ENCODE measurements at regions not wholly inside any gene's neighbourhood (a gene's known extent, or its start where the extent isn't known, plus 50 kb on each side); places are given as distances from the start of the nearest gene placed in this dataset.
"Not testable (repeated sequence)": the region's sequence is repeated elsewhere in the genome, so short reads cannot be mapped to it uniquely, and the experiment has no call there.

DNA sequence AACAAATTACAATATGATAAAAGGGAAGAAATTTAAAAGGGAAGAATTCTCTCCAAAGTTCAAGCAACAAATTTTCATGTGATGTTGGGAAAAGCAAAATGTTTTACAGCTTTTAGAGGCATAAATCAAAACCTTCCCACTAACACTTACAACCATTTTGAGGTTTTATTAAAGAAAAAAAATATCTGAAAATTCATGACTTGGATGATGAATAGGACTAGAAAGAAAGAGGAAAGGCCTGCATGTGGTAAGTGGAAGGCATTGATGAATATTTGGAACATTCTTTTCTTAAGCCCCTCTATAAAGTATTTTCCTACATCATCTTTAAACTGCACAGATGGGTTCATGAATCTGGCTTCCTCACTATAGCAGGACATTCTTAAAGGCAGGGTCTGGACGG lies 560.6 kb downstream of the TTLL7 start:
- ATAC-seq; H3K27ac ChIP-seq; H3K9me3 ChIP-seq; intact Hi-C loops (cut with DNase I; ENCODE audit: low total_unique reads); H3K4me3 ChIP-seq; H3K4me1 ChIP-seq; H3K36me3 ChIP-seq; H3K27me3 ChIP-seq; DNase-seq; in situ Hi-C loops (cut with MboI; ENCODE audit: low sequenced_read_pairs in 4 of 4): not testable (repeated sequence)

DNA sequence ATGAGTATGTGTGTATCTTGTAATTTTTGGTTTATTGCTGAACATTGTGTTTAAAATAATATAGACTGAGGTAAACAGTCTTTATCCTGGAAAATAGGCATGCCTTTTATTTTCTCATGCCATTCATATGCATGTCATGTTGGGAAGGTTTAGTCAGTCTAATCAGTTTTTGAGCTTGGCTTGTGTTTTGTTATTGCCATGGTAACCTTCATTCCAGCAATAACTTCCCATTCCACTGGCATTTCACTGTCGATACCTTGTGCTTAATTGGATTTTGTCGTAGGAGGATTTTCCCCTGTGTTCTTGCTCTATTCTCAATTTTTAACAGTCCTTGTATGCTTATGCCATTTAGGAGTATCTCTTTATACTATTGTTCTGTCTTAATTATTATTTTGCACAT lies 563.6 kb downstream of the TTLL7 start:
- H3K4me3 ChIP-seq; H3K36me3 ChIP-seq; H3K4me1 ChIP-seq; H3K9me3 ChIP-seq; H3K27ac ChIP-seq; in situ Hi-C loops (cut with MboI; ENCODE audit: low sequenced_read_pairs in 4 of 4); ATAC-seq; H3K27me3 ChIP-seq; DNase-seq; intact Hi-C loops (cut with DNase I; ENCODE audit: low total_unique reads): not testable (repeated sequence)

DNA sequence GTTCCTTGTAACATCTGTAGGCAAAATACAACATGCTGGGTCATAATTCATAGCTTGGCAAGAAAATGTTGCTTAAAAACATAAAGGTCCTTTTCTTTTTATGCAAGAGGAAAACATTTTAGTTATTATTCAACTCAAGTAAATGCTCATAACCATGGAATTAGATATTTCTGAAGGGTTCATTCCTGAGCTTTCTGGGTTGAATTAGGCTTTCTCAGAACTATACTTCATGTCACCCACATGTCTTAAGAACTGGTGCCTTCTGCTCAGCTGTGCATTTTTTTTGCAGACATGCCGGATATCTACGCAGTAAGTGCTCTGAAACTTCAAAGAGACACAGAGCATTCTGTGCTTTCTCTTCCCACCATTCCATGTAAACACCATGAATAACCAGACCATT lies 571.4 kb downstream of the TTLL7 start:
- H3K27me3 ChIP-seq; H3K4me3 ChIP-seq; DNase-seq; ATAC-seq; H3K36me3 ChIP-seq; in situ Hi-C loops (cut with MboI; ENCODE audit: low sequenced_read_pairs in 4 of 4); H3K4me1 ChIP-seq; H3K9me3 ChIP-seq; intact Hi-C loops (cut with DNase I; ENCODE audit: low total_unique reads); H3K27ac ChIP-seq: not testable (repeated sequence)

DNA sequence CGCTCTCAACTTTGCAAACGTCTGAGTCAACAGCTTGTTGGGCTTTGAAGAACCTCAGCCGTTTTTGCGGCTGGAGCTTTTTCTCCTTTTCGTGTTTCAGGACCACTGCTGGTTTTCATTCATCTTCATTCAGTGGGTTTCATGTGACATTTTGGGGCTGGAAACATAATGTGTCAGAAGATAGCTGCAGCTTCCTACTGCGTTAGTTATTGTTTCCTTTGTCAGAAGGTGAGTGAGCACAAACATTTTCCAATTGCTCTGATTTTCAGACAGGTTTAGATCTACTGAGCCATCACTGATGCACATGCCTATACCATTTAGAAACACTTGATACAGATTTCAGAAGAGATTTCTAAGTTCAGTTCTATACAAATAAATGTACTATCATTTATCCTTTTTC lies 575.5 kb downstream of the TTLL7 start:
- H3K4me3 ChIP-seq; intact Hi-C loops (cut with DNase I; ENCODE audit: low total_unique reads); DNase-seq; H3K4me1 ChIP-seq; H3K36me3 ChIP-seq; H3K27me3 ChIP-seq; H3K27ac ChIP-seq; ATAC-seq; H3K9me3 ChIP-seq; in situ Hi-C loops (cut with MboI; ENCODE audit: low sequenced_read_pairs in 4 of 4): not testable (repeated sequence)

DNA sequence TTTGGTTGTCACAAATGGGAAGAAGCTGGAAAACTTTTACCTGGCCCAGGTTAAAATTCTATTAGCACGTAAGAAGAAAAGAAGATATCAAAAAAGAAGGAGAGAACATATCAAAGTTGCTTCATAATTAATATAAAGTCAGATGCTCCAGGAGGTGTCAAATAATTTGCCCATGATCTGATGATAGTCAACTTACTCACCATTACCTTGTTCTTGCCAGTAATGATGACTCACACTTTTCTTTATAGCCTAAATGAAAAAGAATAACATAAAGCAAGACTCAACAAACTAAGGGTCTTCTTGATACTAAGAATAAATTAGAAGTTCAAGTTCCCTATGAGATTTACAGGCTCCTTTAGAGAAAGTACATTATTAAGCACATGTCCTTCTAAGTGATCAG lies 580.4 kb downstream of the TTLL7 start:
- Histone ChIP-seq H3K9me3 (no peaks in the 10 kb centered on the region), H3K36me3 (no peaks in the 10 kb centered on the region), H3K27ac (no peak overlapping the region), H3K4me3 (no peak overlapping the region), H3K27me3 (no peaks in the 10 kb centered on the region), H3K4me1 (no peaks in the 10 kb centered on the region)
- in situ Hi-C loops (cut with MboI; ENCODE audit: low sequenced_read_pairs in 4 of 4), result no loop called here
- DNase-seq, result no peak
- intact Hi-C loops (cut with DNase I; ENCODE audit: low total_unique reads), result no loop called here
- ATAC-seq, result no peak
- no peak for TF ChIP-seq POLR2A (IDR thresholded peaks at IDR 0.05)
- TF ChIP-seq, protein P1, sequence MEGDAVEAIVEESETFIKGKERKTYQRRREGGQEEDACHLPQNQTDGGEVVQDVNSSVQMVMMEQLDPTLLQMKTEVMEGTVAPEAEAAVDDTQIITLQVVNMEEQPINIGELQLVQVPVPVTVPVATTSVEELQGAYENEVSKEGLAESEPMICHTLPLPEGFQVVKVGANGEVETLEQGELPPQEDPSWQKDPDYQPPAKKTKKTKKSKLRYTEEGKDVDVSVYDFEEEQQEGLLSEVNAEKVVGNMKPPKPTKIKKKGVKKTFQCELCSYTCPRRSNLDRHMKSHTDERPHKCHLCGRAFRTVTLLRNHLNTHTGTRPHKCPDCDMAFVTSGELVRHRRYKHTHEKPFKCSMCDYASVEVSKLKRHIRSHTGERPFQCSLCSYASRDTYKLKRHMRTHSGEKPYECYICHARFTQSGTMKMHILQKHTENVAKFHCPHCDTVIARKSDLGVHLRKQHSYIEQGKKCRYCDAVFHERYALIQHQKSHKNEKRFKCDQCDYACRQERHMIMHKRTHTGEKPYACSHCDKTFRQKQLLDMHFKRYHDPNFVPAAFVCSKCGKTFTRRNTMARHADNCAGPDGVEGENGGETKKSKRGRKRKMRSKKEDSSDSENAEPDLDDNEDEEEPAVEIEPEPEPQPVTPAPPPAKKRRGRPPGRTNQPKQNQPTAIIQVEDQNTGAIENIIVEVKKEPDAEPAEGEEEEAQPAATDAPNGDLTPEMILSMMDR (IDR thresholded peaks at IDR 0.05 in 4 of 5, conservative IDR thresholded peaks at IDR 0.05 in 1 of 5), result no peak

DNA sequence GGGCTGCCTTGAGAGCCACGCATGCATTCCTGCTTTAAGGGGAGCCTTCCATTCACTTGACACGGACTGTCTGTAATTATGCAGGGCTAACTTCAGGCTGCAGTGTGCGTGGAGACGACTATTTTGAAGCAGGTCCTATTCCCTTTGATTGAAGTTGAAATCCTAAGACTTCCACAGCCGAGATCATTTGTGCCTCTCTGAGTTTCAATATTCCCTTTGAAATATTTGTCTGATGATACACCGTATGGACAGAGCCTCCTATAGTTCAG lies 585.2 kb downstream of the TTLL7 start:
- intact Hi-C loops (cut with DNase I; ENCODE audit: low total_unique reads); DNase-seq; ATAC-seq; H3K9me3 ChIP-seq; H3K4me3 ChIP-seq; H3K36me3 ChIP-seq; H3K4me1 ChIP-seq; H3K27ac ChIP-seq; H3K27me3 ChIP-seq; in situ Hi-C loops (cut with MboI; ENCODE audit: low sequenced_read_pairs in 4 of 4): not testable (repeated sequence)

DNA sequence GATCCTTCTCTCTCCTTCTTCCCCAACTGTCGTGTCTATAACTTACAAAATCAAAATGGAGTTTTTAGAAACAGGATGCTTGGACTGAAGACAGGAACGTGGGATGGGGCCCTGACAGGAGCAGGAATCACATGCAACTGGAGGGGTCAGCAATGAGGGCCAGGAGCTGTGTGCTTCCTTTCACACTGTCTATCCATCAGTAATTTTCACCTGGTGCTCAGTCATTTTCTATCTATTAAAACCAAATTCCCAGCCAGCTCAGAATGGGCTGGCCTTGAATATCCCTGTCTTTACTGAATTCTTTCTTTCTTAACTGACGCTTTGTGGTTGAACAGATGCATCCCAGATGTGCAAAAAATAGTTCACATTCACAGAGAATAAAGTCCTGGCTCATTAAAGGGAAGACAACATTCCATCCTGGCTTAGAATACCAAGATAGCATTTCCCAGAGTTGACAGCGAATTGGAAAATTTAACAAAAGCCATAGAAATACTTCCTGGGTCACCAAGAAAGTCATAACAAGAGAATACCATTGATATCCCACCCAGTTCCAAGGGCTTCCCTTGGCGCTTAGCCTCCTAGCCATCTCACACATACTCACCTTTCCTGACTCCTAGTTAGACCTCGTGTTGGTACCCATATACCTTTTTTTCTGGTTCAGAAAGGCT lies 588.1 kb downstream of the TTLL7 start:
- H3K27ac ChIP-seq; in situ Hi-C loops (cut with MboI; ENCODE audit: low sequenced_read_pairs in 4 of 4); H3K9me3 ChIP-seq; H3K27me3 ChIP-seq; H3K4me3 ChIP-seq; H3K4me1 ChIP-seq; H3K36me3 ChIP-seq; DNase-seq; intact Hi-C loops (cut with DNase I; ENCODE audit: low total_unique reads); ATAC-seq: not testable (repeated sequence)

DNA sequence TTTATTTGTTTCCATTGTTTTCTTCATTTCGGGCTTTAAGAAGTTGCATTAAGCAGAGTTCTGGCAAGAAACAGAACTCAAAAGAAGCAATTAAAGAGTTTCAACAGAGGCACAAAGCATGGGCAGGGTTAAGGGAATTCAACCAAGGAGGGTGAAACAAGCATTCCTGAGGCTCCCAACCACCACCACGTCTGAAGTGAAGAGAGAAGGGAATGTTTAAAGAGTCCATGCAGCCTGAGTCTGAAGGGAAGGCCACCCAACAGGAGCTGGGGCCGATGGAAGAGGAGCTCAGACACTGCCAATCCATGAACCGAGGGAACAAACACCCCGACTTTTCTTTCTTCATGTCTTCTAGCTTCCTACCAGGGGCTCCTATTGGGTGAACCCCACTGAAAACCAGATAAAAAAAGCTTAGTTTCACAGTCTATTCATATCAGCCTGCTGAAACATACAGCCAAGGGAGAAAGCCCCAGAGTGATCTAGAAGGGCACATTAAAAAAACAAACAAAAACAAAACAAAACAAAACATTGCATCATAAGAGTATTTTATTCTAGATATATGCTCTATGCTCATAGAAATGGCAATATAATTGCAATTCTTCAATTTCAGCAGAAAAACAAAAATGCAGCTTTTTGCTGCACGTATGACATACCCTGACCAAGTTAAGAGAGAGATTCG lies 592.1 kb downstream of the TTLL7 start:
- intact Hi-C loops (cut with DNase I; ENCODE audit: low total_unique reads); H3K4me1 ChIP-seq; H3K27ac ChIP-seq; DNase-seq; ATAC-seq; H3K27me3 ChIP-seq; H3K9me3 ChIP-seq; H3K4me3 ChIP-seq; H3K36me3 ChIP-seq; in situ Hi-C loops (cut with MboI; ENCODE audit: low sequenced_read_pairs in 4 of 4): not testable (repeated sequence)

DNA sequence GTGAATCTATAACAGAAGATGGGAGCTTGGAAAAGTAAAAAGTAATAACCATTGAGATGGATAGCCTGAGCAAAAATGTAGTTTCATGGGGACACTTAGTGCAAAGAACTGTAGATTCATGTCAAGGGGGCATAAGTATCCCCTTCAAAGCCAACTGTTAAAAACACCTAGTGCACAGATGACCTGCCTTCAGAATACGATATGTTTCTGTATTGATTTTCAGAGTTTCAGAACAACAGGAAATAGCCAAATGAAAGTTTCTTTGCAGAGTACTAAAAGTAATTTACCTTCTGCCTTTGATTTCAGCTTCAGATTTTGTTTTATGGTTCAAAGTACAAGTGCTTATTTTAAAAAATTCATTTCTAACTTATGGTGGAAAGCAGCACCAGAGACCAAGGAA lies 593.1 kb downstream of the TTLL7 start:
- H3K36me3 ChIP-seq; H3K4me3 ChIP-seq; H3K4me1 ChIP-seq; ATAC-seq; DNase-seq; in situ Hi-C loops (cut with MboI; ENCODE audit: low sequenced_read_pairs in 4 of 4); H3K27me3 ChIP-seq; intact Hi-C loops (cut with DNase I; ENCODE audit: low total_unique reads); H3K9me3 ChIP-seq; H3K27ac ChIP-seq: not testable (repeated sequence)

DNA sequence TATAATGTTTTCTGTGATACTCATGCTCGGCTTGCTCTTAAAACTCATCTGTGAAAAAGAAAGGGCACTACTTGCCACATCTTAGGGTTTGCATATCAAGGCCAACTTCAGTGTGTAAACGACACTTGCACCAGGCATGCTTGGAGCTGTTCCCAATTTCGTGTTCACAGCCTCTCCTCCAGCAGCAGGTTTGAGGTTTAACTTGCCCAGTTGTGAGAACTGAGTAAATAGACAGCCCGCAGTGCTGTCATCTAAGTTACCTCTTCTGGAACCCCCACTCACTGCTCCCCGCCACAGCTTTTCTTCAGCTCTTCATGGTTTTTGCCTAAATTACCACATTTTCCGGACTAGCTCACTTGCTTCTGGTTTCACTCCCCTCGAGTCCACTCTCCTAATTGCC lies 595.4 kb downstream of the TTLL7 start:
- H3K27me3 ChIP-seq; H3K9me3 ChIP-seq; DNase-seq; H3K4me1 ChIP-seq; intact Hi-C loops (cut with DNase I; ENCODE audit: low total_unique reads); H3K4me3 ChIP-seq; ATAC-seq; H3K27ac ChIP-seq; H3K36me3 ChIP-seq; in situ Hi-C loops (cut with MboI; ENCODE audit: low sequenced_read_pairs in 4 of 4): not testable (repeated sequence)

DNA sequence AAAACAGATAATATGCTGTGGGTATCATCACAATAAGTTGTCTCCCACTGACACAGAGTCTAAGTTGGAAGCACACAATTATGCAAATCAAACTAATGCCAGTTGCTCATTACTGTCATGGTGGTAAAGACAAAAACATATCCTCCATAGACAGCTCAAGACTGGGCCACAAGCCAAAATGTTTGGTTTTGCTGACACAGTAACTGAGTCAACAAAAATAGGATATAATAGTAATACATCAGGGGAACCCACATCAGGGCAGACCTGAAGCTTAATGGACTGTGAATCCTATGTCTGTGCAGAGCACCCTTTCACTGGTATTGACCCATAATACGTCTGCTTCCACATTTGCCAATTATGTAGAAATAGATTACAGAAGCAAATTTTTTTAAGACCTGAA lies 597.8 kb downstream of the TTLL7 start:
- DNase-seq; H3K4me3 ChIP-seq; ATAC-seq; H3K9me3 ChIP-seq; H3K4me1 ChIP-seq; H3K36me3 ChIP-seq; in situ Hi-C loops (cut with MboI; ENCODE audit: low sequenced_read_pairs in 4 of 4); H3K27ac ChIP-seq; H3K27me3 ChIP-seq; intact Hi-C loops (cut with DNase I; ENCODE audit: low total_unique reads): not testable (repeated sequence)

All from gastrocnemius medialis (tissue), 4 donors.